DND-41 (cell line): ENCODE measurements at regions not wholly inside any gene's neighbourhood (a gene's known extent, or its start where the extent isn't known, plus 50 kb on each side); places are given as distances from the start of the nearest gene placed in this dataset.

Source experiments
- CTCF ChIP-seq: IDR thresholded peaks from 2 replicates; pipeline ENCODE4 v1.5.1; 2012; ENCODE audit warnings: borderline replicate concordance, low read length, moderate library complexity, mild to moderate bottlenecking; ENCODE audit not compliant: poor library complexity, severe bottlenecking; ENCODE audit errors: extremely low read depth
- EZH2 ChIP-seq: IDR thresholded peaks from 3 replicates; pipeline ENCODE4 v1.6.1; 2012; ENCODE audit warnings: borderline replicate concordance, low read depth, mild to moderate bottlenecking, moderate library complexity, low read length, inconsistent platforms; ENCODE audit not compliant: severe bottlenecking

GRCh38 chr11:80034801-80035200 is 594.0 kb upstream of the TENM4 start:
- TF ChIP-seq CTCF (no peak), EZH2 (no peak)
